GM21423 (cell line): ENCODE measurements at regions not wholly inside any gene's neighbourhood (a gene's known extent, or its start where the extent isn't known, plus 50 kb on each side); places are given as distances from the start of the nearest gene placed in this dataset.
A peak's percentile ranks its signal among the peaks of the same experiment; 100 is the strongest.

Source experiments
- ATAC-seq: cut with Tn5 transposase; IDR thresholded peaks from one replicate; pipeline ENCODE4 v1.9.1; 2021; ENCODE audit warnings: mild to moderate bottlenecking, moderate library complexity; ENCODE audit not compliant: unreplicated experiment

DNA sequence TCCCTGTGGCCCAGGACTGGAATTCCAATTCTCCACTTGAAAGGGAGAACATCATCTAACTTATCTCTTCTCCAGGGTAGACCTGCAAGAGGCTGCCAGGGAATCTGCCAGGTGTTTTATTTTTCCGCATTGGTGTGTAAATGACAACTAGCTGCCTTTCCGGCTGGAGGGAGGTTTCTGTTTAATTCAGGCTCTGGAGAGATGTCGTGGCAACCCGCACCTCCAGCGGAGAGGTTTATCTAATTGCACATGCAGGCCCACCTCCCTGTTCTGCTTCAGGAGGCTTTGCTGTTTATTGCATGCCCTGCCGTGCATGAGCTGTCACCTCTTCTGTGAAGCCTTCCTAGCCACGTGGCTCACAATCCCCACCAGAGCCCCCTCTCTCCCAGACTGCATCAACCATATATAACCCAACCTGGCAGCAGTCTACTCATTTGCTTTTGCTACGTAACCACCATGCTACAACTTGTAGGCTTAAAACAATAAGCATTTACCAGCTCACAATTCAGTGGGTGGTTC lies 151.6 kb downstream of the C1orf94 start:
- ATAC-seq = no peak

DNA sequence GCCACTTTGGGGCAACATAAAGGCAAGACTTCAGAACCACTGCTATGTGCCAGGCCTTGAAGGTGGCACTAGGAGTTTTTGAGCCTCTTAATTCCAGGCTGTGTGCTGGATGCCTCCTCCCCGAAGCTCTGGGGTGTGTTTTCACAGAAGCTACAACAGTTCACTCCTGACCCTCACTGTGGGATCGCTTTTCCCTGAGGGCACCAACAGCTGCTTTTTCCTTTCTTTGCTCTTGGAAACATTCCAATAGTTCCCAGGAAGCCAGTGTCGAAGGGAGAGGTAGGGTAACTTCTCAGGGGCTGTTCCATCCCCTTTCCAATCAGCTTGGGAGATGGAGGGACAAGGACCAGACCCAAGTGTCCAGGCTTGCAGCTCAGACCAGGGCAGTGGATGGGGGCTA lies 153.4 kb downstream of the C1orf94 start:
- no peak for ATAC-seq

DNA sequence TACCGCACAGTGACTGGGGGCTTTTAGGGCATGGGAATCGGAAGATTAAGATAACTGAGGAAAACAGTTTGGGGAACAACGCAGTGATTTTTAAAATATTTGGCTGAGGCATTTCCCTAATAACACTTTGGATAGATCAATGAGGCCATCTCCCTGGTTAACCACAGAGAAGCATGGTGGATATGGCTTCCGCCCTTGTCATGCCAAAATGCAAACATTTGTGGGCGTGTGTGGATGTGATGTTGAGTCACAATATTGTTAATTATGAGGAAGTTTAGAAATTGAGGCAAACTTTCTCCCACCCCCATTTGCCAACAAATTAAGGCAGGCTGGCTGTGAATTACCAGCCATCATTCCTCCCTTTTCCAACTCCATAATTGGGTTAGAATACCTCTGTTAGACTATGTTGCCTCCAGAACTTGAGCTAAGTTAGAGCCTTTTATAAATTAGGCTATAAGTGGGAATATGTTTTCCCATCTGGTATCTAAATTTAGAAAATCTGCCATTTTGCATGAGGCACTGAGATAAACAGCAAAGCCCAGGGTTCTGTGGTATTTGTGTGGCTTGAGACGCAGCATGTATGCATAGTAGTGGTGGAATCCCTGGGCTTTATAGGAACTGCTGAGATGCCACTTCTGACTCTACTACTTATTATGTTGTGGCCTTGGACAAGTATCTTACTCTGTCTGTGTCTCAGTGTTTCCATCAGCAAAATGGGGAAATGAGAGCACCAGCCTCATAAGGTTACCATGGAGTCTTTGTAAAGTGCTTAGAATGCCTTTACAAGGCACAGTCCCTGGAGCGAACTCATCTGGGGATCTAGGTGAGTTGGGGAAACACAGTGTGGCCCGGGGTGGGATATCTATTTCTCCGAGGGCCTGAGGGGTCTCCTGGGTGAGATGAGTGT lies 154.6 kb downstream of the C1orf94 start:
- no peak for ATAC-seq

DNA sequence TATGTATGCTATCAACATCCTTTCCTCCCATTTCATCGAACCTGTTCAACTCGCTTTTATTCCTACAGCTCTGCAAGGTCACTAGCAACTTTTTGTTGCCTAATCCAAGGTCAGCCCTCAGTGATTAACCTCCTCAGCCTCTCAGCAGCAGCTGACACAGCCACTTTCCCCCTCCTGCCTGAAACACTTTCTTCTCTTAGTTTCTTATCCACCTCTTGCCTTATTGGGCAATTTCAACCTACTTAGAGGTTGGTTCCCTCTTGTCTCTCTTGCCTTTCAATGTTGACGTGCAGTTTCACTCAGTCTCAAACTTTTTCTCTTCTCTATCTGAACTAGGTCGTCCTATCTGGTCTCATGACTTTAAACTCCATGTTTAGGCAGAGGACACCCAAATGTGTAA lies 156.3 kb downstream of the C1orf94 start:
- ATAC-seq = no peak

DNA sequence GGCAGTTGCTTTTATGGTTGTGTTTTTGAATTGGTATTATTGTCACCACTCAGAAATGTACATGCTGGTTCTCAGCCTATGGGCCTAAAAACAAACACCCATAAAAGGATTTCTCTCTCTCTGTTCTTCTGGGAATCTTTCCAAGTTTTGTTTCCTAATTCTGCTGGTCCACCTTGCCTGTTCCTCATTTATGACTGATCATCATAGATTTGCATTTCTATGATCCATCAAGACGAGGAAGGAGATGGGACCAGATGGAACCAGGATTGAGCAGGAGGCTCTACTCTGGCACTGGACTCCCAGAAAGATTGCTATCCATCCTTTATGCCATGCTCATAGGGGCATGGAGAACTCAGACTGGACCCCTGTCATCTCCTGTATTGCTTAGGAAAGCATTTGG lies 162.2 kb downstream of the C1orf94 start:
- no peak for ATAC-seq

DNA sequence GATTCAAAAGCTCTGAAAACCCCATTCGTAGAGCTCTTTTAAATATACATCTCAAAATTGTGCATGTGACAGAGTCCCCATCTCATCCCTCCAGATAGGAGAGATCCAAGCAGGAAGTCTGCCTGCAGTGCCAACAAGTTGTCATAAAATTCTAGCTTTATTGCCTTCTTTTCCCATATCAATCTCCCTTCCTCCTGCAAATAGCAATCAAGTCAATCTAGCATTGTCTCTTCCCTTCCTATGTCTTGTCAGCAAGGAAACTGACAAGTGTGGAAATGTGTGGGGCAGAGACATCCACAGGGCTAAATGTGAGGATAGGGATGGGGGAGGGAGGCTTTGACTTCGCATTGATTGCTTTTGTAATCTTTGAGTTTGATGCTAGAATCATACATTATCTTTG lies 165.2 kb downstream of the C1orf94 start:
- no peak for ATAC-seq

DNA sequence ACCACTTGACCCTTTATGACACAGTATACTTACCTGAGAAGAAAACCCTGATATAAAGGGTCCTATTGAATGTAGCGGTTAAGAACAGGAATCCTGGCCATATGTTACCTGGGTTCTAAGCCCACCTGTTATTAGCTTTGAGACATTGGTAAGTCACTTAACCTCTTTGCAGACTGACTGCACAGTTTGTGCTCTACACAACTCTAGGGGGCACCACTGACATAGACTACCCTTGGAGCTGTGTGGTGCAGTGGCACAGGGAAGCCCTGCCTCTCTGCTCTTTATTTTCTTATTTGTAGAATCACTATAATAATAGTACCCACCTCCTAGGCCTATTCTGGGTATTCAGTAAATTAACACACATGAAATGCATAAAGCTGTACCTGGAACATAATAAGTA lies 165.6 kb downstream of the C1orf94 start:
- ATAC-seq = no peak

DNA sequence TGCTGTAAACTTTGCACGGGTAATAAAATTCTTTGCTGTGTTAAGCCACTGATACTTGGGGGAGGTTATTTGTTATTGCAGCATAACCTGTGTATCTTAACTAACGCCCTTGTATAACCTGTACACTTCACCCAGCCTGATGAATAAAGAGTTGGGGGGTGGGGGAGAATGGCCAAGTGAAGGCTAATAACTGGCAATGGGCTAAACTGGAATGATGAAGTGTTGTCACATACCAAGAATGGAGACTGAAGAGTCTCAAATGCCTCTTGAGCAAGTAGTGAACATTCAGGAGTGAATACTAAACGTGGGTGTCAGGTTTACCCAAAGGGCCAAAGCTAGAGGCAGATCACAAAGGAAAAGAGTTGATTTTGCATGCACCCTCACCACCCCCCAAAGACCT lies 169.4 kb downstream of the C1orf94 start:
- no peak for ATAC-seq

DNA sequence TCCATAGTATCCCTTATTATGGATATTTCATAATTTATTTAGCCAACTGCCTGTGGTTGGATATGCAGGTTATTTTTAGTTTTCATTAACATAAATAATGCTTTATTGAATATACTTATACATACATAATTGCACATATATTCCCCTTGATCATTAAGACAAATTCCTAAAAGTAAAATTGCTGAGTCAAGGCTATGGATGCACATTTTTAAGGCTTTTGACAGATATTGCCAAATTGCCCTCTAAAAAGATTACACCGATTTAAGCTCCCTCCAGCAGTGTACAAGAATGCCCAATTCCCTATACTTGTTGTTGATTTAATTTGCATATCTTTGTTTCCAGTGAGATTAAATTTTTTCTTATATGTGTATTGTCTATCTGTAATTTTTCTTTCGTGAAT lies 176.7 kb downstream of the C1orf94 start:
- ATAC-seq = no peak

DNA sequence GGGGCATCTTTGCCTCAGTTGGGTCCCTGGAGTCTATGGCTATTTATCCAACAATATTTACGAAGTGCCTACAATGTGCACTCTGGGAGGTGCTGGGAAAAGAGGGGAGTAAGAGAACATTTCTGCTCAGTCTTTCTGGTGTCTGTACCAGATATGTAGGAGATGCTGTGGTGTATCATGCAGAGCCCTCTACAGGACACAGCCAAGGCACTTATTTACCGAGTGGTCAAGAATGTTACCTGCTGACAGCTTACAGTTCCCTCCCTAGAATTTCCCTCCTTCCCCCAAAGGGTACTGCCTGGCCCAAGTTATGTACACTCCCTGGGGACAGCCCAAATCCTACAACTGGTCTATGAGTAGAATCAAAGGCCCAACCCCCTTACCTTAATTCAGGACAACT lies 177.7 kb downstream of the C1orf94 start:
- ATAC-seq = no peak

DNA sequence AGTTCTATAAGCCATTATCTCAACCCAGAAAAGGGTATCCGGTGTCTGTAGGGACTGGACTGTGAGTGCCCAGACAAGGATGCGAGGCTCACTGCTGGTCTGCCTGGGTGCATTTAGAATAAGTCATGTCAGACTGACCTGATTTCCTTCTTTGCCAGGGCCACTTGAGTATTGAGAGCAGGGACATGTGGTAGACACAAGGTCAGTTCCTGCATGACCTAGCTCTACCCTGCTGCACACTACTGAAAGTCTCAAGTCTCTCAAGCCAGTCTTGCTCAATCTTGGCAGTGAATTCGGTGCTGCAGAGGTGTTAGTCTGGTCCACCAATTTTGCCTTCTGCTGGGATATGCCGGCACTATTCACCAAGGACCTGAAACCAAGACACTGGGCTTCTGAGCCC lies 180.1 kb downstream of the C1orf94 start:
- ATAC-seq = no peak

DNA sequence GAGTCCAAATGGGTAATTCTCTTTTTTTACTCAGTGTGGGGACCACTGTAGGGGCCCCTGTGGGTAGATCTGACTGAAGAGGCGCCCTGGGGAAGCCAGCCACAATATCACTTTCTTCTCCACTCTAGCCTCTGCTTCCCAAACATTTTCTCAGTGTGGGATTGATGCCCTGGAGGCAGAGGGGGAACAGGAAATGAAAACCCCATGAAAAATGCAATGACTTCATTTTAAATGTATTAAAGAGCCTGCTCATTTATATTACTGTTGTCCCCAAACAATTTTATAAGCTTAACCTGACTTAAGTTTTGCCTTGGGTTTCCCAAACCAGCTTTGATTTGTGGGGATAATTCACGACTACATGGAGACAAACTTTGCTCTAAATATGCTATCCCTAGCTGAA lies 181.9 kb downstream of the C1orf94 start:
- no peak for ATAC-seq

DNA sequence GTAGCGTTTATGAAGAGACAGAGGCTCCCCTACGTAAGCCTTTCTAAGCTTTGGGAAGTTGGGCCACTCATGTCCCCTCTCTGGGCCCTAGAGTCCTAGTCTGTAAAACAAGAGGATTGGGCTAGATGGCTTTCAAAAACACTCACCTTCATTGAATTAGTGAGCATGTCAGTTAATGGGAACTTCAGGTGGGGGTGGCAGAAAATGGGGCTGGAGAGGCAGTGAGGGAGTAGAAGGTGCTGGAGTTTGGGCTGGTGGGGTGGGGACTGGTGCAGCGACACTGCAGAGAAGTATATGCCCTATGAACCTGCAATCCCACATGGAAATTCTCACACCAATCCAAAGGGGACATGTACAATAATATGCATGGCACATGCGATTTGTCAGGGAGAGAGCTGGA lies 182.7 kb downstream of the C1orf94 start:
- no peak for ATAC-seq

DNA sequence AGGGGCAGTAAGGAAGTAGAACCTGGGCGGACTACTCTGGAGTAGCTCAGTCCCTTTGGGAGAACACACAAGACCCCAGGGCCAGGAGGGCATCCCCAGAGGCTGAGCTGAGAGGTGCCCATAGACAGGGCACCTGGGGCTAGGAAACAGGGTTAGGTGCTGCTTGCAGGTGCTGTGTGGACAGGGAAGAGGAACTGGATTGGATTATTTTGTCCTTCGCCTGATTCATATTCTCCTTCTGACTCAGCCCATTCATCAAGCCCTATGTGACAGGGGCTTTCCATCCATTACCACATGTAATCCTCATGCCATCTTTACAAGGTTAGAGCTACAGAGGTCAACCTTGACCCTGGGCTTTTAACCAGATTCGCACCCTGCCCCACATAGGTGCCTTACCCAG lies 183.9 kb downstream of the C1orf94 start:
- ATAC-seq = no peak

DNA sequence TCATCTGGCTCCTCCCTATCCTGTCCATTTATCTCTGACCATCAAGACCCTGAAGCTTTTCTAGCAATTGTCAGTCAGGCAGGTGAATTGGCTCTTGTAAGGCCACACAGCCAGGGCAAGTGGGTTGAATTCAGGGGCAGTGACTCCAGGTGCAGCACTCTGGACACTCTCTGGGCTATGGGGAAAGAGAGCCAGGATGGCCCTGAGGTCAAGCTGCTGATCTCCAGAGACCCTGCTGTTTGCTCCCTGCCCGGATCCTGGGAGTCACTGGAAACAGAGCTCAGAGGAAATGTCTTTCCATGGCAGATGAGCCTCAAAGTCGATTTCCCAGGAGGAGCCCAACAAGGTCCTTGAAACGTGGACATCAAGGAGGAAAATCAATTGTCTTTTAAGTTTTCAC lies 184.4 kb downstream of the C1orf94 start:
- no peak for ATAC-seq

DNA sequence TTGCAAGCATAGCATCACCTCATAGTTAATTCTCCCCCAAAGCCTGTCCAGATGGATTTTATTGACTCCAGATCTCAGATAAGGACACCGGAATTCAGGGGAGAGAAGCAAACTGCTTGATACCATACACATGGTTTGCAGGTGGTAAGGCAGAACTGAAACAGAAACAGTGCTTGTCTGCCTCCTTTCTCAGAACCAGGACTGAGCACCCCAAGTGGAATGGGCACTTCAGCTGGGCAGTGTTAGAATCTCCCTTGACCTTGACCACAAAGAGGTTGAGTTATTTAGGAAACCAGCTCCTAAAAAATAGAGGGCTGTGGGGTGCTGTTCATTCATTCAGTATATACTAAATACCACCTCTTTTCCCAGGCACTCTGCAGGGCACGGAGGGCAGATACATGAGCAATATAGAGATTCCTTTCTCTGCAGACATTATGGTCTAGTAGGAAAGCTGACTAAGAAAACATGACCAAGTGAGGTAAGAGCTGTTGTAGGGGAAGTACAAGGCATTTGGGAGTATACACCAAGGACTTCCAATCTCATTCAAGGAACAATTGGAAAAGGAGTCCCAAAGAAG lies 185.2 kb downstream of the C1orf94 start:
- ATAC-seq = peak; percentile 55

DNA sequence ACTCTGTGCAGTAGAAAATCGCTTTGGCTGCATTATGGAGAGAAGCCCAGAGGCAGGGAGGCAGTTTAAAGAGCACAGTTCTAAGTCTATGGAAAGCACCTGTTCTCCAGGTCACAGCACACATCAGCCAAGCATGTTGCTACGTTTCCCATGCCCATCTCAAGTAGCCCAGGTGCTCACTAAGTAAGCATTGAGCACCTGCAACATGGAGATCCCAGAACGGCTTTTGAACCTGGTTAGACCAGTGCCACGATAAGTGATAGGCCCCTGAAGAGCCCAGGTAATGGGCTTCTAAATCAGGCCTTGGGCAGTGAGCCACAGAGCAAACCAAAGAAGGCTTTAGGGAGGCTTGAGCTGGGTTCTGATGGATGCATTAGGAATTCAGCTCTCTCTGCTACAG lies 186.2 kb downstream of the C1orf94 start:
- no peak for ATAC-seq

DNA sequence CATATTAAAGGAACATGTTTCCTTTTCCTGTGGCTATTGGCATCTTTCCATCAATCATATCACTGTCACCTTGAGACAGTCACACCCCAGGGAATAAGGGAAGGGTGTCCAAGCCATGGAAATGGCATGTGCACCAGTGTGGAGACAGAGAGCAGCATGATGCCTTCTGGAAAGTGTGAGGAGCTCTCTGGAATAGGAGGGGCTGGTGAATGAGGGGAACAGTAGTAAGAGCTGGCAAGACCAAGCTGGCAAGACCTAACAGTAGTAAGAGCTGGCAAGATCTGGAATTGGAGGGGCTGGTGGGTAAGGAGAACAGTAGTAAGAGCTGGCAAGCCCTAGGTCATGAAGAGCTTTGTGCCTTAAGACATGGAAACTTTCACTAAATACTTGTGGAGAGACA lies 186.7 kb downstream of the C1orf94 start:
- ATAC-seq = no peak

DNA sequence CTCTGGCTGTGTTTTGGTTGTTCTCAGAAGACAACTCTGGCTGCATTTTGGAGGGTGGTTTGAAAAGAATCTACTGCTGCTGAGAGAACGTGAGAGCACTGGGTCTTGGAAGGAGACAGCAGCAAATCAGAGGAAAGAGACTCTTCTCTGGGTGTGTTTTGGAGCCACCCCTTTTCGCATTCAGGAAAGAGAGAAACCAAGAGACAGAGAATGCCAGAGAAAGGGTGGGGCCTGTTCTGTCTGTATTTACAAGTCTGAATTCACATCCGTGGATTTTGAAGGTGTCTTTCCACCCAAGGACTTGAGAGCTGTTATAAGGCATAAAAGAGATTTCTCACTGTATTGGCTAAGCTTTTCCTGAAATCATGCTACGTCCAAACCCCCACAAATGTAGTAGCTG lies 187.2 kb downstream of the C1orf94 start:
- no peak for ATAC-seq

DNA sequence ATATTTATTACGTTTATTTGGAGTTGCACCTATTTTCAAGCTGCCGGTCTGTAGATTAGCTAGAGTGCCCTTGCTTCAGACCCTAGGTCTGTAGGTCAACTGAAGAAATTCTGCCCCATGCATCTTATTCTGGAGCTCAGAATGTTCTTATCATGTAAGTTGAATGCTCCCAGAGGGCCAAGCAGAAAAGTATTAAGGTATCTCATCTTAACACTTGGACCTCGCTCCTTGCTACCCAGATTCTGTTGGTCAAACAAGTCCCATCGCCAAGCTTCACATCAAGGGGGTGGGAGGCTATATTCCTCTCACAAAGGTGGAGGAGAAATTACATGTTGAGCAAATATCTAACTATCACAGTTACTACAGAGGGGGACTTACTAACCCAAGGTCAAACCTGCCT lies 187.7 kb downstream of the C1orf94 start:
- ATAC-seq = no peak

DNA sequence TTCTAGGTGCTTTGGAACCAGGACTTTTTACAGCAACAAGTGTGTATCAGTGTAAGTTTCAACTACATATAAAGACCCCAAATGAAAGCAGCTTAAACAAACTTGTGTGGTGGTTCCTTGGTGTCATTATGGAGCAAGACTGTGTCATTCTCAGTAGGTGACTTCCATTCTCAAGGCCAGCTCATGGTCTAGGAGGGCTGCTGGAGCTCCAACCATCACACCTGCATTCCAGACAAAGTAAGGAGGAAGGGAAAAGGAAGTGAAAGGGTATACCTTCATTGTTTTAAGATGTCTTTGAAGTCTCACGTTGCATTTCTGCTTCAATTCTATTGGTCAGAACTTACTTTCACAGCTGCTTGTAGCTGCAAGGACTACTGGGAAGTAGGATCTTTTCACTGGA lies 188.6 kb downstream of the C1orf94 start:
- no peak for ATAC-seq

DNA sequence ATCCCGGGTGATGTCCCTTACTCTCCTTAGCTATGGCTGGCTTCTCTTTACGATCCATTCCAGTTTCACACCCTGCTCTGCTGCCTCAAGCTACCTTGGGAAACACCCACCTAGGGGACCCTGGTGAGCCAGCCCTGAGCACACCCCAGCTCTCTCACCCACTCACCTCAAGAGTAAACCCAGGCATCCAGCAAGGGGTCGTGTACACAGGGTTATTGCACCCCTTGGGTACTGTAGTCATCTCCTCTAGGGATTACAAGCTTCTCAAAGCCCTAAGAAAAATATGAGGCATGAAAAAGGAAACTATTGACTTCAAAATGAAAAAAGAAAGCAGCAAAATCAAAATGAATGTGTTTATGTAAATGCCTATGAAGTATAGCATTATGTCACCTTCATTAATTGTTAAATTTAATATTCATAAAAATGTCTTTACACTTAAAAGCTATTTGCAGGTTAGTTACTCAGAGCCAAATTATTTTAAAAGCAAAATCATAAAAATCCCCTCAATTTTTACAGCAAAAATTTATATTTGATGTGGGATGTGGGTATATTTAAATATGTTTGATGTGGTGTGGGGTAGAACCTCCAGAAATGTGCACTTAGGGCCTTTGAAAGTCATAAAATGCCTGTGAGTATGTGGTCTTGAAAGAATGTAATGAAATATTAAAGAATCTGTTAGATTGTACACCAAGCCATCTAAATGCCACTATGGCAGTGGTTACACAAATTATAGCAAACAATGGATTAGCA lies 190.3 kb downstream of the C1orf94 start:
- ATAC-seq = no peak
